ENCODE measurements at regions not wholly inside any gene's neighbourhood (a gene's known extent, or its start where the extent isn't known, plus 50 kb on each side); places are given as distances from the start of the nearest gene placed in this dataset.

DNA sequence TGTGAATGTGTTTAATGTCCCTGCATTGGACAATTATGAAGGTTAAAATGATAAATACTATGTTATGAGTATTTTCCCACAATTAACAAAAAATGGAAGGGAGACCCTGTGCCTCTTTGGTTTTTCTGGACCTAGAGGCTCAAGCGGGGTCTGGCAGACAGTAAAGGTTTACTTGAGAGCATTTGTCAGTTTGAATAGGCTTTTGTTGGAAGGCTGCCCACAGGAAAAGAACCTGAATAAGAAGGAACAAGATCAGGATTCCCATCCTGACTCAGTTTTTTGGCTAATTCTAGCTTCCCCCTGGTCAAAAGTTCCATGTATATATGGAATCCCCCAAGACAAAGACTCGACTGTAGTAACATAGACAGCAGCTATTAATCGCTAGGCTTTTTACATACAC is 150.9 kb upstream of the JUN start:
- H3K27ac ChIP-seq (ENCODE audit: low read length): no peak overlapping the region
- no peaks in the 10 kb centered on the region for H3K27me3 ChIP-seq (ENCODE audit: control insufficient read depth, insufficient read depth, low read length)
- no peaks in the 10 kb centered on the region for H3K9me3 ChIP-seq (ENCODE audit: control insufficient read depth, insufficient read depth, low read depth, low read length)
- ChIA-PET CTCF (no interaction called here), POLR2A (no interaction called here)
- DNase-seq (ENCODE audit: low read depth, low spot score) (no peak), ATAC-seq (no peak)
- TF ChIP-seq, protein P1, sequence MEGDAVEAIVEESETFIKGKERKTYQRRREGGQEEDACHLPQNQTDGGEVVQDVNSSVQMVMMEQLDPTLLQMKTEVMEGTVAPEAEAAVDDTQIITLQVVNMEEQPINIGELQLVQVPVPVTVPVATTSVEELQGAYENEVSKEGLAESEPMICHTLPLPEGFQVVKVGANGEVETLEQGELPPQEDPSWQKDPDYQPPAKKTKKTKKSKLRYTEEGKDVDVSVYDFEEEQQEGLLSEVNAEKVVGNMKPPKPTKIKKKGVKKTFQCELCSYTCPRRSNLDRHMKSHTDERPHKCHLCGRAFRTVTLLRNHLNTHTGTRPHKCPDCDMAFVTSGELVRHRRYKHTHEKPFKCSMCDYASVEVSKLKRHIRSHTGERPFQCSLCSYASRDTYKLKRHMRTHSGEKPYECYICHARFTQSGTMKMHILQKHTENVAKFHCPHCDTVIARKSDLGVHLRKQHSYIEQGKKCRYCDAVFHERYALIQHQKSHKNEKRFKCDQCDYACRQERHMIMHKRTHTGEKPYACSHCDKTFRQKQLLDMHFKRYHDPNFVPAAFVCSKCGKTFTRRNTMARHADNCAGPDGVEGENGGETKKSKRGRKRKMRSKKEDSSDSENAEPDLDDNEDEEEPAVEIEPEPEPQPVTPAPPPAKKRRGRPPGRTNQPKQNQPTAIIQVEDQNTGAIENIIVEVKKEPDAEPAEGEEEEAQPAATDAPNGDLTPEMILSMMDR (IDR thresholded peaks at IDR 0.05): no peak
- TF ChIP-seq, protein P2, sequence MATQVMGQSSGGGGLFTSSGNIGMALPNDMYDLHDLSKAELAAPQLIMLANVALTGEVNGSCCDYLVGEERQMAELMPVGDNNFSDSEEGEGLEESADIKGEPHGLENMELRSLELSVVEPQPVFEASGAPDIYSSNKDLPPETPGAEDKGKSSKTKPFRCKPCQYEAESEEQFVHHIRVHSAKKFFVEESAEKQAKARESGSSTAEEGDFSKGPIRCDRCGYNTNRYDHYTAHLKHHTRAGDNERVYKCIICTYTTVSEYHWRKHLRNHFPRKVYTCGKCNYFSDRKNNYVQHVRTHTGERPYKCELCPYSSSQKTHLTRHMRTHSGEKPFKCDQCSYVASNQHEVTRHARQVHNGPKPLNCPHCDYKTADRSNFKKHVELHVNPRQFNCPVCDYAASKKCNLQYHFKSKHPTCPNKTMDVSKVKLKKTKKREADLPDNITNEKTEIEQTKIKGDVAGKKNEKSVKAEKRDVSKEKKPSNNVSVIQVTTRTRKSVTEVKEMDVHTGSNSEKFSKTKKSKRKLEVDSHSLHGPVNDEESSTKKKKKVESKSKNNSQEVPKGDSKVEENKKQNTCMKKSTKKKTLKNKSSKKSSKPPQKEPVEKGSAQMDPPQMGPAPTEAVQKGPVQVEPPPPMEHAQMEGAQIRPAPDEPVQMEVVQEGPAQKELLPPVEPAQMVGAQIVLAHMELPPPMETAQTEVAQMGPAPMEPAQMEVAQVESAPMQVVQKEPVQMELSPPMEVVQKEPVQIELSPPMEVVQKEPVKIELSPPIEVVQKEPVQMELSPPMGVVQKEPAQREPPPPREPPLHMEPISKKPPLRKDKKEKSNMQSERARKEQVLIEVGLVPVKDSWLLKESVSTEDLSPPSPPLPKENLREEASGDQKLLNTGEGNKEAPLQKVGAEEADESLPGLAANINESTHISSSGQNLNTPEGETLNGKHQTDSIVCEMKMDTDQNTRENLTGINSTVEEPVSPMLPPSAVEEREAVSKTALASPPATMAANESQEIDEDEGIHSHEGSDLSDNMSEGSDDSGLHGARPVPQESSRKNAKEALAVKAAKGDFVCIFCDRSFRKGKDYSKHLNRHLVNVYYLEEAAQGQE (IDR thresholded peaks at IDR 0.05; ENCODE audit: insufficient read depth in 1 of 2, low read depth in 2 of 2, low read length in 1 of 2): no peak
- no peak for TF ChIP-seq SIN3A (IDR thresholded peaks at IDR 0.05; ENCODE audit: borderline replicate concordance, insufficient read depth, low read depth, low read length)
- TF ChIP-seq TCF7L2 (IDR thresholded peaks at IDR 0.05; ENCODE audit: low read depth, low read length): no peak
- TF ChIP-seq POLR2AphosphoS5 (IDR thresholded peaks at IDR 0.05; ENCODE audit: low read depth, low read length): no peak
- peaks cover 3% of the 10 kb centered on the region; the same call in 1 of the 2 replicates for H3K4me1 ChIP-seq (ENCODE audit: control insufficient read depth, insufficient read depth, low read length)
- intact Hi-C loops (cut with micrococcal nuclease; ENCODE audit: unreplicated experiment): no loop called here
- in situ Hi-C loops (cut with HindIII; ENCODE audit: low pct_unique_long_range_greater_than_20kb, low sequenced_read_pairs): no loop called here
- no peaks in the 10 kb centered on the region for H3K36me3 ChIP-seq (ENCODE audit: control insufficient read depth, insufficient read depth, low read length)
- BruUV-seq (replicated peaks): no TSS peak
- no peak overlapping the region for H3K4me3 ChIP-seq (ENCODE audit: low read depth in 2 of 2, low read length in 2 of 2)

DNA sequence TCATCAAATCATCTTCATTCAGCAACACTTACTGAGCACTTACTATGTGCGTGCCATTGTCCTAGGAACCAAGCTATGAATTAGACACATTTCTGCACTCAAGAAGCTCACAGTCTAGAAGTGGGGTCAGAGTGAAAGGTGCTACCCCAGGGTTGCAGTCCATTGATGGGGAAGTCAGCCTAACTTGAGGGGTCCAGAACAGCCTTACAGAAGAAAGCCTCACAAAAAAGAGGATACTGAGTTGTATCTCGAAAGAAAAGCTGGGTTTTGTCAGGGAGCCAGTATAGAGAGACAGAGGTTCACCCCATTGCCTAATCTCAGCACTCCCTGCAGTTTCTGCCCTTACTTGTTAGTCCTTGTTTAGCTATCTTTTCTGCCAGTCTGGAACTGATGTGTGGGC is 153.1 kb upstream of the JUN start:
- DNase-seq (ENCODE audit: low read depth, low spot score) (no peak), ATAC-seq (no peak)
- intact Hi-C loops (cut with micrococcal nuclease; ENCODE audit: unreplicated experiment) (no loop called here), in situ Hi-C loops (cut with HindIII; ENCODE audit: low pct_unique_long_range_greater_than_20kb, low sequenced_read_pairs) (no loop called here)
- H3K4me3 ChIP-seq (ENCODE audit: low read depth in 2 of 2, low read length in 2 of 2): no peak overlapping the region
- no peak overlapping the region for H3K27ac ChIP-seq (ENCODE audit: low read length)
- POLR2A ChIA-PET: no interaction called here
- no peaks in the 10 kb centered on the region for H3K27me3 ChIP-seq (ENCODE audit: control insufficient read depth, insufficient read depth, low read length)
- CTCF ChIA-PET: no interaction called here
- H3K4me1 ChIP-seq (ENCODE audit: control insufficient read depth, insufficient read depth, low read length): peaks cover 3% of the 10 kb centered on the region; the same call in 1 of the 2 replicates
- no peak for TF ChIP-seq TCF7L2 (IDR thresholded peaks at IDR 0.05; ENCODE audit: low read depth, low read length)
- TF ChIP-seq, protein P2 (IDR thresholded peaks at IDR 0.05; ENCODE audit: insufficient read depth in 1 of 2, low read depth in 2 of 2, low read length in 1 of 2): no peak
- no peak for TF ChIP-seq SIN3A (IDR thresholded peaks at IDR 0.05; ENCODE audit: borderline replicate concordance, insufficient read depth, low read depth, low read length)
- TF ChIP-seq, protein P1 (IDR thresholded peaks at IDR 0.05): no peak
- TF ChIP-seq POLR2AphosphoS5 (IDR thresholded peaks at IDR 0.05; ENCODE audit: low read depth, low read length): no peak
- no peaks in the 10 kb centered on the region for H3K36me3 ChIP-seq (ENCODE audit: control insufficient read depth, insufficient read depth, low read length)
- no peaks in the 10 kb centered on the region for H3K9me3 ChIP-seq (ENCODE audit: control insufficient read depth, insufficient read depth, low read depth, low read length)
- BruUV-seq (replicated peaks): no TSS peak
